ENCODE measurements at regions not wholly inside any gene's neighbourhood (a gene's known extent, or its start where the extent isn't known, plus 50 kb on each side); places are given as distances from the start of the nearest gene placed in this dataset.

DNA sequence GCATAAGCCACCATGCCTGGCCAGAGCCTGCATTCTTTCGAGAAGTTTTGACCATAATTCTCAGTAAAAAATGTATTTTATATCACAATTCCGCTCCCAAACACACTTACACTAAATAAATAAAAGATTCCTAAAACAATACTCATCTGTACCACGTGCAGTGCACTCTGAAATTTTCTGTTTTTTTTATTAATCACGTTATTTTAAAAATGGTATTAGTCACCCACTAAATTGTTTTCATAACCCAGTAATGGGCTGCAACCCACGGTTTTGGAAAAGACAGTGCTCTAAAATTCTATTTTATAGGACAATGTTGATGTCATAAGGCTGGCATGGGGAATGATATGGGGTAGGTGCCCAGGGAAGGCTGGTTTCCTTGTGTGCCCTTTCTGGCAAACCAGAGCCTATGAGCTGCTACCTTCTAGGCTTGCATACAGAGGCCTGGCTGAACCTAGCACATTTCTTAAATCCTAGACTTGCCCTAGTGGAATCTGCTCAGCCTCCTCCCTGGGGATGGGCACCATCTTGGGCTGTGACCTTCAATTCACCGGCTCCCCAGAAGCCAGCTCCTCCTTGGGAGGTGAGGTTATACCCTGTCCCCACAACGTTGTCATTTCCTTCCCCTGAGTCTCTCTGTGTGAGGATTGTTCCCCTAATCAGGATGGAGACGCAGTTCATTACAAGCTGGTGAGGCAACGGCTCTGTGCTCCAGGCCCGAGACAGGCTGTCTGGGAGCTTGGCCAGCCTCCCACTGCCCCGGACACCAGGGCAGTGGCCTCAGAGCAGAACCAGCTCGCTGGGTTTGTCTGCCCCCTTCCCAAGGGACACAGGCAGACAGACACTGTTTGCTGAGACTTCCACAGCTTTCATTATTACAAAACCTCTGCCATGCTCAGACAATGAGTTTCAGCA is 116.5 kb upstream of the NAV2 start:
- Mint-ChIP-seq H3K4me1 (ENCODE audit: low read depth) (no peaks in the 10 kb centered on the region), H3K4me3 (no peak overlapping the region), H3K27me3 (ENCODE audit: low read depth) (peaks cover 8% of the 10 kb centered on the region), H3K36me3 (ENCODE audit: insufficient read depth) (no peaks in the 10 kb centered on the region), H3K9me3 (no peaks in the 10 kb centered on the region)
- DNase-seq: no peak
- no peak for ATAC-seq

DNA sequence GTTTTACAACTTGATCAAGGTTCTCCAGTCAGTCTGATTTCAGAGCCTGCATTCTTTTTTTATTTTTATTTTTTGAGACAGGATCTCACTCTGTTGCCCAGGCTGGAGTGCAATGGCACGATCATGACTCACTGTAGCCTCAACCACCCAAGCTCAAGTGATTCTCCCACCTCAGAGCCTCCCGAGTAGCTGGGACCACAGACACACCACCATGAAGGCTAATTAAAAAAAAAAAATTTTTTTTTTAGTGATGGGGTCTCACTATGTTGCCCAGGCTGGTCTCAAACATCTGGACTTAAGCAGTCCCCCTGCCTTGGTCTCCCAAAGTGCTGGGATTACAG is 117.2 kb upstream of the NAV2 start:
- ATAC-seq (no peak), DNase-seq (no peak)
- no peak overlapping the region for H3K4me3 Mint-ChIP-seq
- H3K9me3 Mint-ChIP-seq: no peaks in the 10 kb centered on the region
- no peaks in the 10 kb centered on the region for H3K36me3 Mint-ChIP-seq (ENCODE audit: insufficient read depth)
- H3K4me1 Mint-ChIP-seq (ENCODE audit: low read depth): no peaks in the 10 kb centered on the region
- H3K27me3 Mint-ChIP-seq (ENCODE audit: low read depth): peaks cover 5% of the 10 kb centered on the region

DNA sequence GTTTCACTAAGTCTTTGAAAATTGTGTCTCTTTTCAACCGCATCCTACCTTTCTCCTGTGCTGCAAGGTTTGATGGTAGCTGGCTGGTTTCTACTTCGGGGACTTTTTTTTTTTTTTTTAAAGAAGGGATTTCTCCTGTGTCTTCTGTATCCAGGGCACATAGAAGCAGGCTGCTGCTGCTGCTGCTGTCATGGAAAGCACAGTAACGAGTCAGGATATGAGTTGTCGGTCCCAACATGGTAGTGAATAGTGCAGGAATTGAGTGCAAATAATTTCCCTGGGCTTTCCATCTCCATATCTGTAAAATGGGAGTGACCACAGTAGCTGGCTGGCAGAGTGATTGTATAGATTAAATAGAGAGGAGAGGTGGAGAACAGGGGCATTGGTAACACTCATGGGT is 118.3 kb upstream of the NAV2 start:
- DNase-seq (no peak), ATAC-seq (no peak)
- no peaks in the 10 kb centered on the region for H3K36me3 Mint-ChIP-seq (ENCODE audit: insufficient read depth)
- peaks cover 6% of the 10 kb centered on the region for H3K27me3 Mint-ChIP-seq (ENCODE audit: low read depth)
- H3K4me3 Mint-ChIP-seq: no peak overlapping the region
- no peaks in the 10 kb centered on the region for H3K9me3 Mint-ChIP-seq
- H3K4me1 Mint-ChIP-seq (ENCODE audit: low read depth): no peaks in the 10 kb centered on the region

GRCh38 chr11:19592842-19593241 is 119.8 kb upstream of the NAV2 start:
- no peak overlapping the region for H3K4me3 Mint-ChIP-seq
- no peak for ATAC-seq
- H3K4me1 Mint-ChIP-seq (ENCODE audit: low read depth): no peaks in the 10 kb centered on the region
- no peaks in the 10 kb centered on the region for H3K9me3 Mint-ChIP-seq
- peaks cover 11% of the 10 kb centered on the region for H3K27me3 Mint-ChIP-seq (ENCODE audit: low read depth)
- H3K36me3 Mint-ChIP-seq (ENCODE audit: insufficient read depth): no peaks in the 10 kb centered on the region
- DNase-seq: no peak

- Mint-ChIP-seq H3K4me1 (ENCODE audit: low read depth) (no peaks in the 10 kb centered on the region), H3K27me3 (ENCODE audit: low read depth) (peaks cover 12% of the 10 kb centered on the region), H3K36me3 (ENCODE audit: insufficient read depth) (no peaks in the 10 kb centered on the region), H3K9me3 (no peaks in the 10 kb centered on the region), H3K4me3 (no peak overlapping the region)
- no peak for DNase-seq
- ATAC-seq: no peak
Observed at GRCh38 chr11:19589567-19590260, 122.9 kb upstream of the NAV2 start.

DNA sequence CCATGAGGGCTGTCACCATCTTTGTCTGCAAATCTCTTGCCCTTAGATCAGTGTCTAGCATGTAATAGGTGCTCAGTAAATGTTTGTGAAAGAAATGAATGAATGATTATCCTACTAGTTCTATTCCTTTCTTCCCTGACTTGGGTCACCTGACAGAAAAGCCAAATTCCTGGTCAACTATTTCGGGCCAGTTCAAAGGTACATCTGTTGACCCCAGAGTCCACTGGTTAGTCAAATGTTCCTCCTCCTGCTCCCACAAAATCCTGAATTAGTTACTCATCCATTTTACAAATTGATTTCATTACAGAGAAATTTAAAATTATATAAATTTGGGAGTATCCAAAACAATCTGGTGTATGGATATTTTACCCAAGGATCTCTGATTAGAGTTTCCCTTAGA is 124.7 kb upstream of the NAV2 start:
- Mint-ChIP-seq H3K36me3 (ENCODE audit: insufficient read depth) (no peaks in the 10 kb centered on the region), H3K4me1 (ENCODE audit: low read depth) (no peaks in the 10 kb centered on the region), H3K4me3 (no peak overlapping the region), H3K27me3 (ENCODE audit: low read depth) (peaks cover 9% of the 10 kb centered on the region), H3K9me3 (no peaks in the 10 kb centered on the region)
- ATAC-seq: no peak
- no peak for DNase-seq

DNA sequence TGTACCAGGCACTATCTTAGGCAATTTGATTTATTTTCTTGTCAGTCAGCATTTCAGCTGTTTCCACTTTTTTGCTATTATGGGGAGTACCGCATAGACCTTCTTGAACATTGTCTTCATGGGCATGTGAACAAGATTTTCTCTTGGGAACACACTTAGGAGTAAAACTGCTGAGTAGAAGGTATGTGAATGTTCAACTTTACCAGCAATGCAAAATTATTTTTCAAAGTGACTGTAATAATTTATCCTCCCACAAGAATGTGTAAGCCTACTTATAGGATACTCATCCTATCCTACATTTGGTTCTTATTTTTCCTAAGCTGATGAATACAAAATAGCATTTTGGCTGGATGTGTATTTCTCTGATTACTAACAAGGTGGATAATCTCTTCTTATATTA is 132.0 kb upstream of the NAV2 start:
- DNase-seq: no peak
- Mint-ChIP-seq H3K4me1 (ENCODE audit: low read depth) (no peaks in the 10 kb centered on the region), H3K9me3 (no peaks in the 10 kb centered on the region), H3K27me3 (ENCODE audit: low read depth) (peaks cover 1% of the 10 kb centered on the region), H3K36me3 (ENCODE audit: insufficient read depth) (no peaks in the 10 kb centered on the region), H3K4me3 (no peak overlapping the region)
- ATAC-seq: no peak

- Mint-ChIP-seq H3K4me1 (ENCODE audit: low read depth) (no peaks in the 10 kb centered on the region), H3K27me3 (ENCODE audit: low read depth) (no peaks in the 10 kb centered on the region), H3K9me3 (no peaks in the 10 kb centered on the region), H3K36me3 (ENCODE audit: insufficient read depth) (no peaks in the 10 kb centered on the region), H3K4me3 (no peak overlapping the region)
- ATAC-seq (no peak), DNase-seq (no peak)
Observed at GRCh38 chr11:19579957-19580356, 132.7 kb upstream of the NAV2 start.

- Mint-ChIP-seq H3K4me1 (ENCODE audit: low read depth) (no peaks in the 10 kb centered on the region), H3K9me3 (no peaks in the 10 kb centered on the region), H3K27me3 (ENCODE audit: low read depth) (no peaks in the 10 kb centered on the region), H3K36me3 (ENCODE audit: insufficient read depth) (no peaks in the 10 kb centered on the region), H3K4me3 (no peak overlapping the region)
- DNase-seq (no peak), ATAC-seq (no peak)
Observed at GRCh38 chr11:19578871-19579270, 133.8 kb upstream of the NAV2 start.

DNA sequence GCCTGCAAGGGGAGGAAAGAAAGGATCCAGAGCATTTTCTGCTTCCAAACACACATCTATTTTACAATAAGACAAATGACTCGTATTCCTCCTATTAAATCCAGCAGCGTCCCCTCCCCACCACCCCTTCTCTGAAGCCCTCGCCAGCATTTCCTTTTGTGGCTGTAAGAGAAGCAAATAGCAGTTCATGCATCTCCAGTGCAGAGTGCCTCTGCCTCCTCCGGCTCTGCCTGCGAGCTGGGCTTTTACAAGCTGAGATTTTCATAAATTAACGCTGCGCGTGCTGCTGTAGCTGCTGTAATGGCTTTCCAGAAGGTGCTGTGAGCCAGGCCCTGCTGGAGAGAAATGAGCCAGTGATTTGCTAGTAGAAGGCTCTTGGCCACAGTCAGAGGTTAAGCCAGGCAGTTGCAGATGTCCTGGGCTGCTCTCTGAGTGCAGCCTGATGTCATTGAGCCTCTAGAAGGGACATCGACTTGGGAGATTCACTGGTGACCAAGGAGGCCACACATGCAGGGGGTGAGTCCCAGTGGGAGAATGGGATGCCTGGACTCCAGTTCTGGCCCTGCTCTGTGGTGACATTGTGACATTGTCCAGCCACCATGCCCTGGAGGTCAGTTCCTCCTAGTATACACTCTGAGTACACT is 134.5 kb upstream of the NAV2 start:
- Mint-ChIP-seq H3K27me3 (ENCODE audit: low read depth) (peaks cover 1% of the 10 kb centered on the region), H3K9me3 (no peaks in the 10 kb centered on the region)
- DNase-seq: no peak

DNA sequence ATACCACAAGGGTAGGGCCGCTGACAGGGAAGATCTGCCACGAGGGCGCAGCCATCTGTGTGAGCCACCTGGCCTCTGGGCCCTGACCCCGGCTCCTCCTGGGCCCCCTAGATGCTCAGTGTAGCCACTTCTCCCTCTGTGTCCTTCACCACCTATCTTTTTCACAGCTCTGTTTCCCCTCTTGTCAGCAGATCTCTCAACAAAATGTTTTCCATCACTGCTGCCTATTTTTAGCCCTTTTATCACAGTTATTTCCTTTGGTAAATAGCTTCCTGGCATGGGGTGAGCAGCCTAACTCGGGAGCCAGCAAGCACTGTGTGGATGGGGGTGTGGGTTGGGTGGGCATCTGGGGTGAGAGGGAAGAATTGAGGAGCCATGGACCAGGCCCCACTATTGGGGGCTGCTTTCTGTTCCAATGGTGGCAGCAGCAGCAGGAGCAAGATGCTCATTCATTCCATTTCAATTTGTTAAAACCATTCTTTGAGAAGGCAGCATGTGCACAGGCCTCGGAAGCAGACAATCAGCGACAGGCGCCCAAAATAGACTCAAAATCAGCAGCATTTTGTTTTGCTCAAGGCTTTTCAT is 135.2 kb upstream of the NAV2 start:
- H3K4me3 Mint-ChIP-seq: no peak overlapping the region
- ATAC-seq (no peak), DNase-seq (no peak)
- no peaks in the 10 kb centered on the region for H3K9me3 Mint-ChIP-seq
- H3K36me3 Mint-ChIP-seq (ENCODE audit: insufficient read depth): no peaks in the 10 kb centered on the region
- H3K4me1 Mint-ChIP-seq (ENCODE audit: low read depth): no peaks in the 10 kb centered on the region
- peaks cover 2% of the 10 kb centered on the region for H3K27me3 Mint-ChIP-seq (ENCODE audit: low read depth)

More for the DNA sequence above, 134.5 kb upstream of the NAV2 start:
- Mint-ChIP-seq H3K4me1 (ENCODE audit: low read depth) (no peaks in the 10 kb centered on the region), H3K36me3 (ENCODE audit: insufficient read depth) (no peaks in the 10 kb centered on the region), H3K4me3 (no peak overlapping the region)
- no peak for ATAC-seq

DNA sequence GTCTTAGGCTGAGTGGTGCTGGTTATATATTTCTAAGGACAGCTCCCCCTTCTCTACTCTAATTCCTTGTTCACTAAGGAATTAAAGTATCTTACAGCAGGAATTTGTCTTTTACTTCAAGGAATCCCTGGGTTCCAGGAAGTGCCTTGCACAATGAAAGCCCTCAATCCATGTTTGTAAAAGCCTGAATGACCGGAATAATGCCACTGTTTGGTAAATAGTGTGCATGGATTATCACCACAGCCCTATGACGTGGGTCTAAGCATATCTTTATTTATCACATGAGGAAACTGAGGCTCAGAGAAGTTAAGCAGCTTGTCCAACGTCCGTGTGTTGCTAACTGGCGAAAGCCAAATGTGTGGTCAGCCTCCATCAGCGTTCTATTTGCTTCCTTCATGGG is 135.7 kb upstream of the NAV2 start:
- no peaks in the 10 kb centered on the region for H3K4me1 Mint-ChIP-seq (ENCODE audit: low read depth)
- no peak overlapping the region for H3K4me3 Mint-ChIP-seq
- H3K27me3 Mint-ChIP-seq (ENCODE audit: low read depth): peaks cover 2% of the 10 kb centered on the region
- no peaks in the 10 kb centered on the region for H3K36me3 Mint-ChIP-seq (ENCODE audit: insufficient read depth)
- DNase-seq (no peak), ATAC-seq (no peak)
- H3K9me3 Mint-ChIP-seq: no peaks in the 10 kb centered on the region

- no peaks in the 10 kb centered on the region for H3K36me3 Mint-ChIP-seq (ENCODE audit: insufficient read depth)
- DNase-seq: no peak
- ATAC-seq: no peak
- peaks cover 2% of the 10 kb centered on the region for H3K27me3 Mint-ChIP-seq (ENCODE audit: low read depth)
- H3K4me3 Mint-ChIP-seq: no peak overlapping the region
- H3K9me3 Mint-ChIP-seq: no peaks in the 10 kb centered on the region
- no peaks in the 10 kb centered on the region for H3K4me1 Mint-ChIP-seq (ENCODE audit: low read depth)
Observed at GRCh38 chr11:19576054-19576453, 136.6 kb upstream of the NAV2 start.

GRCh38 chr11:19574916-19575315 is 137.7 kb upstream of the NAV2 start:
- no peaks in the 10 kb centered on the region for H3K4me1 Mint-ChIP-seq (ENCODE audit: low read depth)
- peaks cover 2% of the 10 kb centered on the region for H3K27me3 Mint-ChIP-seq (ENCODE audit: low read depth)
- no peaks in the 10 kb centered on the region for H3K36me3 Mint-ChIP-seq (ENCODE audit: insufficient read depth)
- ATAC-seq (no peak), DNase-seq (no peak)
- no peak overlapping the region for H3K4me3 Mint-ChIP-seq
- H3K9me3 Mint-ChIP-seq: no peaks in the 10 kb centered on the region
